ENCODE measurements at regions not wholly inside any gene's neighbourhood (a gene's known extent, or its start where the extent isn't known, plus 50 kb on each side); places are given as distances from the start of the nearest gene placed in this dataset.

DNA sequence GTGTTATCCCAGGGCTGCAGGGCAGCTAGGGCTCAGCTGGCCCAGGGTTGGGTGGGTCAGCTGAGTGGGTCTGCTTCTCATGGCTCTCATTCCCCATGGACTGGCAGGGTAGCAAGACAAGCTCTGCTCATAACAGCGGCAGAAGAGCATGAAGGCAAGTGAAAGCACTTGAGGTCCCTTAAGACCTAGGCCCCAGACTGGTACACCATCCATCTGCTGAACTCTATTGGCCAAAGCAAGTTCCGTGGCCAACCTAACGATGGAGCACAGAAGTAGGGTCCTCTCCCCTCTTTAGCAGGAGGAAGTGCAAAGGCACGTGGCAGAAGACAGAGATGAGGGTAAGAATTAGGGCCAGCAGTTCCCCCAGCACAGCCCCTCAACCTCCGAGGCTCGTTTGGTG is 174.3 kb upstream of the TOPAZ1 start:
- H3K27ac ChIP-seq: no peak overlapping the region
- ChIA-PET CTCF (interaction anchor here (0.7 kb wide), 1 partner anchor 71 kb away, joined by 3 read pairs; no protein-coding TSS in a partner anchor), POLR2A (ENCODE audit: low non-redundant PET) (no interaction called here)
- DNase-seq (ENCODE audit: low spot score): no peak
- TF ChIP-seq, protein P1, sequence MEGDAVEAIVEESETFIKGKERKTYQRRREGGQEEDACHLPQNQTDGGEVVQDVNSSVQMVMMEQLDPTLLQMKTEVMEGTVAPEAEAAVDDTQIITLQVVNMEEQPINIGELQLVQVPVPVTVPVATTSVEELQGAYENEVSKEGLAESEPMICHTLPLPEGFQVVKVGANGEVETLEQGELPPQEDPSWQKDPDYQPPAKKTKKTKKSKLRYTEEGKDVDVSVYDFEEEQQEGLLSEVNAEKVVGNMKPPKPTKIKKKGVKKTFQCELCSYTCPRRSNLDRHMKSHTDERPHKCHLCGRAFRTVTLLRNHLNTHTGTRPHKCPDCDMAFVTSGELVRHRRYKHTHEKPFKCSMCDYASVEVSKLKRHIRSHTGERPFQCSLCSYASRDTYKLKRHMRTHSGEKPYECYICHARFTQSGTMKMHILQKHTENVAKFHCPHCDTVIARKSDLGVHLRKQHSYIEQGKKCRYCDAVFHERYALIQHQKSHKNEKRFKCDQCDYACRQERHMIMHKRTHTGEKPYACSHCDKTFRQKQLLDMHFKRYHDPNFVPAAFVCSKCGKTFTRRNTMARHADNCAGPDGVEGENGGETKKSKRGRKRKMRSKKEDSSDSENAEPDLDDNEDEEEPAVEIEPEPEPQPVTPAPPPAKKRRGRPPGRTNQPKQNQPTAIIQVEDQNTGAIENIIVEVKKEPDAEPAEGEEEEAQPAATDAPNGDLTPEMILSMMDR (conservative IDR thresholded peaks at IDR 0.05; ENCODE audit: low read depth): no peak

DNA sequence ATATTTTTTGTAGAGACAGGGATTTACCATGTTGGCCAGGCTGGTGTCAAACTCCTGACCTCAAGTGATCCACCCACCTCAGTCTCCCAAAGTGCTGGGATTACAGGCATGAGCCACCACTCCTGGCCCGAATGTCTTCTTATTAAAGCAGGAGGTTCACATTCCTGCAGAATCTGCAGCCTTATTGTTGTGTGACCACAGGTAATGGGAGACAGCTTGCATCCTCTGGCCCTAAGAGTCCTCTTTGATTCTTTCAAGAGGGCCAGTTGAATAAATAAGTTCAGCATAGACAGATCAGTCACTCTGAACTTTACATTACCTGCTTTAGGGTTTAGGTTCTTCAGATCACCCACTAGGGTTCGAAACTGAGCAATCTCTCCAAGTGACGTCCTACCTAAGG is 172.9 kb upstream of the TOPAZ1 start:
- CTCF ChIA-PET: interaction anchor here (0.6 to 1.2 kb wide), 2 partner anchors 130 to 255 kb away, joined by 3 to 4 read pairs; no protein-coding TSS in a partner anchor

DNA sequence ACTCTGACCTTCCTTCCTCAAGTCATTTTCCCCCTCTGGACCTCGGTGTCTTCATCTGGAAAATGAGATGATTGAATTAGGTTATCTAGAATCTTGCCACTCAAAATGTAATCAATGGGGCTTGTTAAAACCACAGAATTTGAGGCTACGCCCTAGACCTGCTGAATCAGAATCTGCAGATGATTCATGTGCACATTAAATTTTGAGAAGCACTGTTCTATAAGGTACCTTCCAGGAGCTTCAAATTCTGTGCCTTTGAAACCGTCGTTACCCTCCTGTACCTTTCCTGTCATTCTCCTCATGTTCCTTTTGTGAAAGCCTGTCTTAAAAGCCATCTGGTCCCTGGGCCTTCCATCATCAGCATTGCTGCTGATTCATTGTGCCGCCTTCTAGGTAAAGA is 172.4 kb upstream of the TOPAZ1 start:
- TF ChIP-seq, protein P1 (conservative IDR thresholded peaks at IDR 0.05; ENCODE audit: low read depth): no peak
- CTCF ChIA-PET: interaction anchor here (0.6 to 1.2 kb wide), 2 partner anchors 130 to 254 kb away, joined by 3 to 4 read pairs; no protein-coding TSS in a partner anchor
- no peak overlapping the region for H3K27ac ChIP-seq
- POLR2A ChIA-PET (ENCODE audit: low non-redundant PET): no interaction called here
- peak; percentile 20 for DNase-seq (ENCODE audit: low spot score)

More for the DNA sequence above, 172.9 kb upstream of the TOPAZ1 start:
- DNase-seq (ENCODE audit: low spot score): no peak
- POLR2A ChIA-PET (ENCODE audit: low non-redundant PET): no interaction called here
- no peak overlapping the region for H3K27ac ChIP-seq
- TF ChIP-seq, protein P1 (conservative IDR thresholded peaks at IDR 0.05; ENCODE audit: low read depth): no peak

DNA sequence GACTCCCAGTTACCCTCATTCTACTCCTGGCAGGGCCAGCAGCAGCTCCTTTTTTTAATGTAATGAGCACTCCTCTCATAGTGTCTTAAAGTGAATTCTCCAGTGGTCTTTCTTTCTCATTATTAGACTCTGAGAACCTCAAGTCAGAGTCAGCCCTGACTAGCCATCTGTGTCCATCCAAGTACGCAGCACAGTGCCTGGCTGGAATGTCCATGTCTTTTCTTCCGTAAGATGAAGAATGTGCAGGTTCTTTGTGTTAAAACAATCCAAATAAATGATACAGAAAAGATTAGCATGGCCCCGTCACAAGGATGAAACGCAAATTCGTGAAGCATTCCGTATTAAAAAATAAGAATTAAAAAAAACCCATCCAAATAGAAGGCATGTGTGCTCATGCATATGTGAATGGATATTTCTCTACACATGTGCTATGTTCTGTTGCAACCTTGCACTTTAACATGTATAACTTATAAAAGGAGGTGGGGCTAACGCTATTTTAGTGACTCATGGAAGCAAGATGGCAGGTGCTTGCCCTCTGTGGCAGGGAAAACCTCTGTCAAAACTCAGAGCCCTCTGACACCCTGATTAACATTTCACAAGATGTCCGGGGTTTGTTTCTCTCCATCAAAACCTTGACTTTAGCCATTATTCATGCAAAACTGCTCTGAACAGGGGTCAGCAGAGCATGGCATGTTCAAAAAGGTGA is 170.7 kb upstream of the TOPAZ1 start:
- H3K27ac ChIP-seq: no peak overlapping the region
- TF ChIP-seq, protein P1 (conservative IDR thresholded peaks at IDR 0.05; ENCODE audit: low read depth): no peak
- ChIA-PET POLR2A (ENCODE audit: low non-redundant PET) (no interaction called here), CTCF (no interaction called here)
- DNase-seq (ENCODE audit: low spot score): no peak

DNA sequence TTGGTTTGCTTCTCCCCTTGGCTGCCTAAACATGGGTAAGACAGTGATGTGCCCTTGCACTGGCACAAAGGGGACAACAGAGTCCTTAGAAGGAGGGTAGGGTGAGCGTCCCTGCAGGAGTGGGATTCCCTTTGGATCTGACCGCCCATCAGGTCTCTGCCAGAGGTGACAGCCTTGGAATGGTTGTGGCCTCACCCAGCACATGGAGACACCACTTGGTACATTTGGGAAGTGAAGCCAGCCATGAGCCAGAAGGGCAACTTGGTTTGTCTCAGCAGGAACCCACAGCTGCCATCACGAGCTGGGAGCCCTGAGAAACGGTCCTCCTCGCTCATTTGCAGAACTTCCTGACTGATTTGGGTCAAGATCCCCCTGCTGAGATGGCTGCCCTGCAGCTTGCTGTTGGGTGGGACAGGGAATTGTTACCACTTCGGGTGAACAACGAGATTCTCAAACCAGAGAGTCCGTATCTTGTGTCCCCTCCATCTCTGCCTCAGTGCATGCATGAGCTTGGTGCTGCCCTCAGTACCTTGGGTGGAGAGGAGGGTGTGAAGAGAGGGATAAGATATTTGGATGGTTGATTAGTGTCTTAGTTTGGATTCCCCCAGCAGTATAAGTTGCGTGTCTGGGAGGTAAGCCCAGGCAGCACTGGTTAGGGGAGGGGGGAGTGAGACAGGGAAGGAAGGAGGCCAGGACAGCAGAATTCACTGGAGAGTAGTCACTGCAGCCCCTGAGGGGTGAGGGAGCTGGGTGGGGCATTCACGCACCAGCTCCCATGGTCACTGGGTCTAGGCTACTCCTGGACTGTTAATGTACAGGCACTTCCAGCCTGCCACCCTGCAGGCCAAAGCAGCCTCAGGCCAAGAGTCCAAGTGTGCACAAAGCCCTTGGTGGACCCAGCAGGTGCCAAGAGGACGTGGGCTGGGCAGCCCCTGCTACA is 168.8 kb upstream of the TOPAZ1 start:
- TF ChIP-seq, protein P1 (conservative IDR thresholded peaks at IDR 0.05; ENCODE audit: low read depth): no peak
- H3K27ac ChIP-seq: no peak overlapping the region
- DNase-seq (ENCODE audit: low spot score): no peak
- ChIA-PET CTCF (no interaction called here), POLR2A (ENCODE audit: low non-redundant PET) (no interaction called here)

DNA sequence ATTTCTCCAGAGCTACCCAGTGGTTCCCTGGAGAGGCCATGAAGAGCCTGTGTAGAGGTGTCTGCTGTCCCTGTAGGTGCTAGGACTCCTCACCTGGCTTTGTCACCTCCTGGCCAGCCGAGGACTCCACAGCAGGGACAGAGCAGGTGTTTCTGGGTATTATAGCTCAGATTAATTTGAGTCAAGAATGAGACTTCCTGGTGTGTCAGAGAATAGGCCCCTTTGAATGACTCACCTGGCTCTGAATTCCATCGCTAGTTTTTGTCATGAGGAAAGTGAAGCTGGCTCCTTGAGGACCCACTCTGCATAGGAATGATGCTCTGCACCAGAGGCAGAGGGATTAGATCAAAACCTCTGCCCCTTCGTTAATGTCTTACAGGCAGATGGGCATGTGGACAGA is 167.5 kb upstream of the TOPAZ1 start:
- DNase-seq (ENCODE audit: low spot score): peak; percentile 12
- POLR2A ChIA-PET (ENCODE audit: low non-redundant PET): no interaction called here
- CTCF ChIA-PET: no interaction called here
- H3K27ac ChIP-seq: no peak overlapping the region
- TF ChIP-seq, protein P1 (conservative IDR thresholded peaks at IDR 0.05; ENCODE audit: low read depth): no peak

Data from RWPE1 (cell line).